C4-2B (cell line): ENCODE measurements at regions not wholly inside any gene's neighbourhood (a gene's known extent, or its start where the extent isn't known, plus 50 kb on each side); places are given as distances from the start of the nearest gene placed in this dataset.

Source experiments
- H3K27ac ChIP-seq: fragments of 450-650 bp; 2 replicates; pipeline ENCODE4 v1.5.1; 2017
- ZFX ChIP-seq: fragments of 450-650 bp; IDR thresholded peaks from 2 replicates; pipeline ENCODE4 v1.6.1; 2017
- TF ChIP-seq, protein P1 (sequence below): fragments of 450-650 bp; conservative IDR thresholded peaks from 2 replicates; pipeline ENCODE4 v1.5.1; 2017; ENCODE audit warnings: mild to moderate bottlenecking

DNA sequence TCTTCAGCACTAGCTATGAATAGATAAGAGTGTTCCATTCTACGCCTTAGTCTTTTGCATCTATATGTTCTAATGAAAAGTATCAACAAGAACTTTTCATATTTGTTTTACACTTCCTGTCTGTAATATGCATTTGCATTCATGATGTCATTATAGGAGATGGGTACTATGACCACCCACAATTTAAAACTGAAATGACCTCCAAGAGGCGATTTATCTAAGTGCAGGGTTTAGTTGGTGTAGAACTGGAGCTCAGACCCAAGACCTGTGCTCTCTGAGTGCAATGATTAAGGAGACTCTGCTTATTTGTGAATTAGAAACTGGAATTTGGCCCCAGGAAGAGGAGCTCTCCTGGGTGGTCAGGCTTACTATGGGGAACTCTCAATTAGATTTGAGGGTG is 289.1 kb downstream of the ETS1 start:
- H3K27ac ChIP-seq: no peak overlapping the region
- TF ChIP-seq, protein P1, sequence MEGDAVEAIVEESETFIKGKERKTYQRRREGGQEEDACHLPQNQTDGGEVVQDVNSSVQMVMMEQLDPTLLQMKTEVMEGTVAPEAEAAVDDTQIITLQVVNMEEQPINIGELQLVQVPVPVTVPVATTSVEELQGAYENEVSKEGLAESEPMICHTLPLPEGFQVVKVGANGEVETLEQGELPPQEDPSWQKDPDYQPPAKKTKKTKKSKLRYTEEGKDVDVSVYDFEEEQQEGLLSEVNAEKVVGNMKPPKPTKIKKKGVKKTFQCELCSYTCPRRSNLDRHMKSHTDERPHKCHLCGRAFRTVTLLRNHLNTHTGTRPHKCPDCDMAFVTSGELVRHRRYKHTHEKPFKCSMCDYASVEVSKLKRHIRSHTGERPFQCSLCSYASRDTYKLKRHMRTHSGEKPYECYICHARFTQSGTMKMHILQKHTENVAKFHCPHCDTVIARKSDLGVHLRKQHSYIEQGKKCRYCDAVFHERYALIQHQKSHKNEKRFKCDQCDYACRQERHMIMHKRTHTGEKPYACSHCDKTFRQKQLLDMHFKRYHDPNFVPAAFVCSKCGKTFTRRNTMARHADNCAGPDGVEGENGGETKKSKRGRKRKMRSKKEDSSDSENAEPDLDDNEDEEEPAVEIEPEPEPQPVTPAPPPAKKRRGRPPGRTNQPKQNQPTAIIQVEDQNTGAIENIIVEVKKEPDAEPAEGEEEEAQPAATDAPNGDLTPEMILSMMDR: no peak
- TF ChIP-seq ZFX: no peak

DNA sequence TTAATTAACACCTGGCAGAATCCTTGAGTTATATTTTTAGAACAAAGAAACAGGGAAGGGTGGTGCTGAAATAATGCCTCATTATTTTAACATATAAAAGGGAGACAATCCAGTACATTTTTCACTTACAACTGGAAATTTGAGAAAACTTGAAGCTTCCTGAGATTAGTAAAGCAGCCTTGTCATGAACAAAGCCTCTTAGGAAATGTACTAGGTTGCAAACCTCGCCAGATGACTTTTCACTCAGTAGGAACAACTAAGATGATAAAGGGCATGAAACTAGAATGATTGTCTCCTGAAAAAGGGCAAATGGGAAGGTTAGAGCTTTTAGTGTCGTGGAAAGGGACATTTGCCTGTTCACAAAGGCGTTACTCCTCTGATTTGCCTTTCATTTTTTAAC is 289.6 kb downstream of the ETS1 start:
- H3K27ac ChIP-seq: no peak overlapping the region
- TF ChIP-seq, protein P1: no peak
- TF ChIP-seq ZFX: no peak

DNA sequence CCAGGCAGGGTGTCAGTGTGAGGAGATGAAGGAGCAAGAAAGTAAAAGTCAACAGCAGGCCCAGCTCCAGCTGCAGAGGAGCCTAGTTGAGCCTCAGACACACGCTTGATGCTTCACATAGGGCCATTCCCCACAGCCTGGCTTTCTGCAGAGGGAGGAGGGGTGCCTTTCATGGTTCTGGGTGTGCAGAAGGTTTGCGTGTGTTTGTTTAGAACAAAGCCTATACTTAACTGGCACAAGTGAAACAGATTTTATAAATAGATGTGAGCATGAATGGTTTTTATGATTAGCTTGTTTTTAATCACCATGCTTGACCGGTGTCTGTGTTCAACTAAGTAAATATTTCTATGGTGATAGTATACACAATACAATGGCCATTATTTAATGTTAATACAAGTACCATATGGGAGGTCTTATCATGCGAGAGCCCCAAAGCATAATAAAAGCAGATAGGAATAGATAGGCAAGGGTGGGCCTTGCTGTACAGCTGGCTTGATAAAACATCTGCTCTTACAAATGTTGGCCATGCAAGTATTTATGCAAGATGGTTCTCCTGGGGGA is 290.2 kb downstream of the ETS1 start:
- no peak overlapping the region for H3K27ac ChIP-seq
- TF ChIP-seq, protein P1: no peak
- TF ChIP-seq ZFX: no peak

DNA sequence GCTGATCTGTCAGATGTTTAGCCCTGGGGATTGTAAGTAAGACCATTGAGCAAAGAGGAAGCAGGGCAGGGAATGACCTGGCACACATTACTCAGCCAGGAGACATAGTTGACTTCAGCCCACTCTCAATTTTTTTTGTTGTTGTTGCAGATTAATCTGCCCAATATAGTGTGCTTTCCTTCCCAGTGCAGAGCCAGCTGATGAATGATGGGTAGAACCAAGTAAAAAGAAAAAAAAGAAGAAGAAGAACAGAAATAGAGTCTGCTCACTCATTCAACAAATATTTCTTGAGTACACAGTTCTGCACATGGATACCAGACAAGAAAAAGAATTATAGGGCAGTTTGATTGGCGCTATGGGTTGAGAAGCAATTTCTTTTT is 292.7 kb downstream of the ETS1 start:
- no peak overlapping the region for H3K27ac ChIP-seq
- TF ChIP-seq ZFX: no peak
- TF ChIP-seq, protein P1: no peak

DNA sequence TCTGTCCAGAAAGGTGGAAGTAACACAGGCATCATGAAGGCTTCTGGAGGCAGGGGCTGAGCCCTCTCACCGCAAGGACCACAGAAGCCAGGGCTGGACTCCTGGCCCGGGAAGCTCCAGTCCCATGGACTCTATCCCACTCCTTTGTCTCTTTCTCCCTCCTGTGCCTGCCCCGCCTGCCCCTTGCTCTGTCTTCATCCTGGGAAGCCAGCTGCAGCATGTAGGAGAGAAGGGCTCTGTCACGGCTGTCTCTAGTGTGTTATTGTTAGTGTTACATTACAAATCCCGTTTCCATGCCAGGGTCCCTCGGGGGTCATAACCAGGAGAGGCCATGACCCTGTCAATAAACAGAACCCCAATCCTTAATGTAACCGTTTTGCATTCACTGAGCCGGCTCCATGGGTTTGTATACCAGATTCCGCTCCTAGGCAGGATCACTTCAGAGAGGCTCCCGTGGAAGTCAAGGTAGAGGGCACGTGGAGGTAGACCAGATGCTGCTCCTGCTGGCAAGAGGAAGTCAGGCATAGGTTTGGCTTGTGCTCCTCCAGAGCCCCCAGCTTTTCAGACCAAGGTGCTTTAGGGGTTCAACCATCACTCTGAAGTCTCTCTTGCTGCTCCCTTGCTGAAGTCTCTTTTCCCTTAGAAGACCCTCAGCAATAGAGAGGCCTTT is 293.2 kb downstream of the ETS1 start:
- no peak overlapping the region for H3K27ac ChIP-seq
- no peak for TF ChIP-seq ZFX
- TF ChIP-seq, protein P1: no peak

DNA sequence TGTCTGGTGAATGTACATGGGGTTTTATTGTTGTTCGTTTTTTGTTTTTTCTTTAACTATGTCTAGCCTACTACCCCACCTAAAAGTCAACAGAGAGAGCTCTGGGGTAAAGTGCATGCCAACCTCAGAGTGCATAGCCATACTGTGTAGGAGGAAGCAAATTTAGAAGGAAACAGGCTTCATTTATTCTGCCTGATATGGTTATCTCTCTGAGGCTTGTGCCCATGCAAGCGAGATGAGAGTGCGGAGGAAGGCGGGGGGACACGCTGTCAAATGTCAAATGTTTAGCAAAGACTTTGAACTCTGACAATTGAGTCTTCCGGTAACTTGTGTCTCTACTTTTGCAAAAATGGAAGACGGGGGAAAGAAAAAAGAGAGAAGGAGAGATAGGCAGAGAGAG is 295.5 kb downstream of the ETS1 start:
- TF ChIP-seq, protein P1: no peak
- no peak for TF ChIP-seq ZFX
- H3K27ac ChIP-seq: no peak overlapping the region

DNA sequence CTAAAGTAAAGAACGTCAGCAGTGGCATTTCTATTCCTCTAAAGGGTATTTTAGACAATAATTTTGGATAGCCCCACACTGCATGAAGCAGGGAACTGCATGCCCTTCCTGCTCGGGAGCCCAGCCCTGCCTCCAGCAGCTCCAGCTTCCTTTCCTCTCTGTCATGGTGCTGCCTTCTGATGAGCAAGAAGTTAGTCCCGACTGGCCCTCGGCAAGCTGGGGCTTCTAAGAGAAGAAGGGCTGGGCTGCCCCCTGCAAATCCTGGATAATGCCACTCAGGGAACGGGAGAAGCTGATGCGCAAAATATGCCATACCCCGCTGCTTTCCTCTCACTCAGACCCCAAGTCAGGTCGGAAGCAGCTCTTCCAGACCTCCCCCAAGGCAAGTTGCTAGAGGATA is 296.4 kb downstream of the ETS1 start:
- H3K27ac ChIP-seq: no peak overlapping the region

More for the DNA sequence above, 296.4 kb downstream of the ETS1 start:
- TF ChIP-seq, protein P1: no peak
- no peak for TF ChIP-seq ZFX
